Activated CD4-positive, alpha-beta T cell treated with anti-CD3 and anti-CD28 coated beads for 24 hours (primary cell): ENCODE measurements at regions not wholly inside any gene's neighbourhood (a gene's known extent, or its start where the extent isn't known, plus 50 kb on each side); places are given as distances from the start of the nearest gene placed in this dataset.
"Not testable (repeated sequence)": the region's sequence is repeated elsewhere in the genome, so short reads cannot be mapped to it uniquely, and the experiment has no call there.

ENCODE experiments used
- DNase-seq, 2 donors: peaks; one replicate each; pipeline ENCODE4 v3.0.0-alpha.2; 2020; ENCODE audit warnings: low read depth in 2 of 2

DNA sequence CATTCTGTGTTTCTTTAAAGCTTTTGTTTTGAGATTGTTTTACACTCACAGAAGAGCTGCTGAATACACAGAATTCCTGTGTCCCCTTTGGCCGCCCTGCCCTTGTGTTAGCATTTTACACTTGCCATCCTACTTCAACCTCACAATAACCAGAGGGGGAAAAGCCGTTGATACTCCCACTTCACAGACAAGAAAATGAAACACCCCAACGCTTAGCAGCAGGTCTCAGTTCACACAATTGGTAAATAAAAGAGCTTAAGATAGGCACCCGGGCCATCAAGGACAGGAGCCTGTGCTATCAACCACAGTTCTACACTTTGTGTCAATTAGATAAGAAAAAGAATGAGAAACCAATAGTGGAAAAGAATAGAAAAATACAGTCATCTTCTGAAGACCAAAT, 178.0 kb downstream of the SYK start:
- DNase-seq = no peak

DNA sequence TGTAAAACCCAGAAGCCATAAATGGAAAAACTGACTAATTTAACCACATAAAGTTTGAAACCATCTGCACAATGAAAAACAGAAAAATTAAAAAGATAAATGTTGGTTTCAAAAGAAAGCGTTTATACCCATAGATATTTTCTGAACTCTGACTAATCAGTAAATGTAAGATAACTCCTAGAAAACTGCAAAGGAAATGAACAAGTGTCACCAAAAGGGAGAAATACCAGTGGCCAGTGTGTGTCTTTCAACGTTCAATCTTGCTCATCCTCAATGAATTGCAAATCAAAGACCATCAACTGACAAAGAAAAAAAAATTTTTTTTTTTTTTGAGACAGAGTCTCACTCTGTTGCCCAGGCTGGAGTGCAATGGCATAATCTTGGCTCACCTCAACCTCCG, 180.1 kb downstream of the SYK start:
- no peak for DNase-seq

DNA sequence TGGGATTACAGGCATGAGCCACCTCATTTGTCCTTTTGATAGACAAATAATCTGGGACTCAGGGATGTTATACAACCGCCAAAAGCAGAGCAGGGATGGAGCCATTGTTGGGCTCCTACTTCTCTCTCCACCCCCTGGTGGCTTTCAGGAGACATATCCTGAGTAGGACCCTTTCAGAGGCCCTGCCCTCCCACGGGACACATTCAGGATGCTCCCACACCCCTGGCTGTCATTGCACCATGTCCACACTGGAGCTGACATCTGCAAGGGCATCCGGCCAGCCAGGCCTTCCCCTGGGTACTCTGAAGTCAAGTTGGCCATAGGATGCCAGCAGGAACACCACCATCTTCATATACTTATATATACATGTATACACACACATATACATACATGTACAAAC, 181.8 kb downstream of the SYK start:
- no peak for DNase-seq

DNA sequence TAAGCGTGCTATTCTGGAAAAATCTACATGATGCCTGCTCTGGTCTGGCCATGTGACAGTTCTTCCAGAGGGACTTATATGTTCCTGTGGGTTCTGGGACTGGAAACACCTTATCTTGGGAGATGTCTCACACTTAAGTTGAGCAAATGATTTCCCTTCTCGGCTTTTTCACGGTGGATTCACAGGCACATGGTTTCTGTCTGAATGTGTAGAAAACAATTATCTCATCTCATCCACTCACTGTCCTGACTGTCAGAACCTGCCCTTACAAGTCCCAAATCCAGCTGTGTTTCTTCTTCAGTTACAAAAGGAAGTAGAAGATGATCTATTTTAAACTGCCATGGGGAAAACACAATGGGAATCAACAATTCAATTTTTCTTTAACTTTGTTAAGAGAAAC, 184.0 kb downstream of the SYK start:
- DNase-seq = no peak

DNA sequence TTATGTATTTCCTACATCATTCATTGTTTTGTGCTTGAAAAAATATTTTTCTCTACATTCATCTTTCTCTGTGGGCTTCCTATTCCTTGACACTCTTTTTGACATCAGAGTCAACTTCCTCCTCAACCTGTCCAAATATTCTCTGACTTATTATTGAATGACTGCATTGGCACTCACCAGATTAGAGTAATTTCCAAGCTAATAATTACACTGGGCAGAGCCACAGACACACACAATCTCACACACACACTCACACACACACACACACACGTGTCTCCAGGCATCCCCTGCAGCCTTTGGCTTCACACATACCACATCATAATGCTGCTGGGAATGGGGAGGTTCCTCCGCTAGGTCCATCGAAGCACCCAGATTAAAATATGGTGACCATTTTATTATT, 184.5 kb downstream of the SYK start:
- no peak for DNase-seq

DNA sequence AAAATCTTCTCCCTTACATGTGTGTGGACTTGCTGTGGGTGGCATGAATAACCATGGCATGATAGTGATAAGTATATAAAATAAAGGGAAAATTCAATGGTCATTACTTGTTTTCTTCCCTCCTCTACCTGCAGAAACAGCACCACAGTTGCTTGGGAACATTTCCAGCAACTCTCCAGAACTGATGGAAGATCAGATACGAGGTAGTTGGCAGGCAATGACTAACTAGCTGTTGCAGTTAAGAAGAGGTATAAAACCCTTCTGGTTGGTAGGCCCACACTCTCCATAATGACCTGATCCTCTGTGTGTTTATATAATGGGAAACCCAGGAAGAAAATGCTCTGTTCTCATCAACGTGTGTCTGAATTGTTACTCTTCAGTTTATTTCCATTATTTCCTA, 185.9 kb downstream of the SYK start:
- no peak for DNase-seq

DNA sequence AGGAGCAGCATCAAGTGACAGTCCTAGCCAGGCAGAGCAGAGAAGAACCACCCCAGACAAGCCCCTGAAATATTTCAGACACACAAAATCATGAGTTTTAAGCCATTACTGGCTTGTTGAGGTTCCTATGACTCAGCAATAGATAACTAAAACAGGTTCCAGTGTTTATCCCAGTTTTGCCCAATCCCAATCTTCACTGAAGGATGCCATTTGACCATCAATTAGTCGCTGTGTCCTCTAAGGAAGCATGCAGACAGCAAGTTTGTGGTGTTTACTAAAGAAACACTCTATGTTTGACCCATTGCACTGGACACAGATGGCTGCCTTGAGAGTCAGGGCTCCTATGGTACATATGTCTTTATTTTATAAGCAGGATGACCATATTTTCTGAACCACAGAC, 186.7 kb downstream of the SYK start:
- no peak for DNase-seq

DNA sequence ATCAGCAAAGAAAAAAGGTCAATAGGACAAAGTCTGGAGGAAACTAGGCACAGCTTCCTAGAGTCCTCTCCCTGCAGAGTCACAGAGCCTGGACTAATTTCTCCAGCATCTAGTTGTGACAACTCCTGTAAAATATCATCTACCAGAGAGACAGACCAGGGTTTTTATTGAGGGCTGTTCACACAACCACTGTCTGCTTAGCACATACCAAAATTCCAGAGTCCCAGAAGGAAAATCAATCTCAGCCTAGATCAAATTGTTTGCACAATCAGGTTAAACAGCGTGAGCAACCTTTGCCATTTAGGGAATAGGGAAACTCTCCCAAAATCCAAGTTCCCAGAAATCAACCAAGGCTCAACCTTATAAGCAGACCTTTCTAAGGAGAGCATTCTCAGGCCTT, 190.3 kb downstream of the SYK start:
- DNase-seq = no peak

DNA sequence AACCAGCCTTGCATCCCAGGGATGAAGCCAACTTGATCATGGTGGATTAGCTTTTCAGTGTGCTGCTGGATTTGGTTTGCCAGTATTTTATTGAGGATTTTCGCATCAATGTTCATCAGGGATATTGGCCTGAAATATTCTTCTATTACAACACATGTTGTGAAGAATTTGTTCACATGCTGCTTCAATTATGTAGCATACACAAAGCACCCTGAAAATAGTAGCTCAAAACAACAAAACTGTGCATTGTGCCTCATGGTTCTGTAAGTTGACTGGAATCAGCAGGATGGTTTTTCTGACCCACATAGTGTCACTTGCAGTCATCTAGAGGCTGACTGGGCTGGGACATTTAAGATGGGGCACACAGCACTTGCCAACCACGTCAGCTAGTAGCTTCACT, 193.9 kb downstream of the SYK start:
- no peak for DNase-seq

DNA sequence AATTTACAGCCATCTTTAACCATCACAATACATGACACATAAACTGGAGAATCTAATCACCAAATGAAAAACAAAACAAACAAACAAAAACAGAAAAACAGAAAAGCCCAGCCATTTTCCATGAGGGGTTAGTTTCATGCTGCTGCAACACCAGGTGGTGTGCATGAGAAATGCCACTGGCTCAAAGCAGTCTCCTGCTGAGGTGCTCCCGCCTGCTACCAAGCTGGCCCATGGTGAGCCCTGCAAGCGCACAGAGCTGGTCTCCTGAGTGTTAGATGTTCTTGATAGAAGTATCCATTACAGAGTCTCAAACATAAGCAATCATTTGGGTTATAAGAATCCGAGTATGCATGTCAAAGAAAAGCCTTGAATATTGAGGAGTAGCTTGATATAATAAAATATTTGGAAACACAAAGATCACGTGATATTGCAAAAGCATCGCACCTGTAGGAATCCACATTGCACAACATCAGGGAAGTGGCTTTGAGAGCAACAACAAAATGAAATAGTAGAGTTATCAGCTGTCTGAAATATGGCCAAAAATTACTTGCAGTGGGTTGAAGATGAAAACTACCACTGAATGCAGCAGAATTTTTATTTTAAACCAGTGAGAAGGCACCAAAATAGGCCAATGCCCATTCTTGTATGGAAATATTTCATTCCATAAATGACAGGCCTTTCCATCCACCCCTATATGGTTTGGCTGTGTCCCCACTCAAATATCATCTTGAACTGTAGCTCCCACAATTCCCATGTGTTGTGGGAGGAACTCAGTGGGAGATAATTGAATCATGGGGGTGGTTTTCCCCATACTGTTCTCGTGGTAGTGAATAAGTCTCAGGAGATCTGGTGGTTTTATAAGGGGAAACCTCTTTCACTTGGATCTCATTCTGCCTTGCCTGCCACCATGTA, 194.8 kb downstream of the SYK start:
- DNase-seq = no peak

DNA sequence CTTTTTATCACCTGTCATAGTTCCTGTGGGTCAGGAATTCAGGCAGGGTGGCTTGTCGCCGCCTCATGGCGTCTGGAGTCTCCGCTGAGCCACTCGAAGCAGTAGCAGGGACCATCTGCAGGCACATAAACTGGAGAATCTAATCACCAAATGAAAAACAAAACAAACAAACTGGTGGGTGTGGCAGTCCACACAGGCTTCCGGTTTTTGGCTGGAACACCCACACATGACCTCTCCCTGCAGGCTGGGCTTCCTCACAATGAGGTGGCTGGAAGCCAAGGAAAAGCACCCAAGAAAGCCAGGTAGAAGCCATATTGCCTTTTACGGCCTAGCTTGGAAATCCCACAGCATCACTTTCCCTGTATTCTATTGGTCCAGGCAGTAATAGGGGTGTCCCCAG, 197.0 kb downstream of the SYK start:
- DNase-seq = no peak

DNA sequence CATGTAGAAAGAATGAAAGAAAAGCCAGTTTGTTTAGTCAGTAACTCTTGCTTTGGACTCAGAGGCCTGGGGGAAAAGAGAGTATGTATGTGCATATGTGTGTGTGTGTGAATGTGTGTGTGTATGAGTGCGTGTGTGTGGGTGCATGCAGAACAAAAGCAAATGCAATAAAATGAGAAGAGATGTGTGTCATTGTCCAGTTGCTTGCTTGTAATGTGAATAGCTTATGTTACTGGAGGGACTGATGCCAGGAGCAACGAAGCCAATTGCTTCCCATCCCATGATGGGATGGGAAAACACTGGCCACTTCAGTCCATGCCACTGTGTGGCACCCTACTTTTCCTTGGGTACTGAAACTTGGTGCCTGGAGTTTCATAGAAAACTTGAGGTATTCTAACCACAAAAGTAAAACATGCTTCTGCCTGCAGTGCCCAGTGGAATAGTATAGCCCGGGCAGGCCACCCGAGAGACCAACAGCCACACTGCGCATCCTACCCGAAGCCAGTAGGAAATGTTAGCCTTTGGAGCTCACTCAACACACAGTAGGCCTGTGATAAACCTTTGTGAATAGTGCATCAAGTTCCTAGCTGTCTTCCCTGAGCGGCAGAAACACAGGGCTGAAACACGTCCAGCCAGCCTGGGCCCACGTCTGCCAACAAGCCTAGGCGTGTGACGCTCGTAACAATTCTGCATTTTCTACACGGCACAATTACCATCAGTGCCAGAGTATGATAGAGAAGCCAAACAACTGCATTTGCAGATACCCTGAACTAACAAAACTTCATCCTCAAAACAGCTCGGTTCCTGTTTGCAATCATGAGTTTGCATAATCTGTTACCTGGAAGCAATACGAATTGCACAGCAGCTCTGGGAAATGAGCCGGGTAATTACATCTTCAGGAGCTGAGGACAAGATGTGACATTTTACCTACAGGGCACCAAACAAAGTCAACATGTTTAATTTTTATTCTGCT, 198.1 kb downstream of the SYK start:
- DNase-seq = no peak

DNA sequence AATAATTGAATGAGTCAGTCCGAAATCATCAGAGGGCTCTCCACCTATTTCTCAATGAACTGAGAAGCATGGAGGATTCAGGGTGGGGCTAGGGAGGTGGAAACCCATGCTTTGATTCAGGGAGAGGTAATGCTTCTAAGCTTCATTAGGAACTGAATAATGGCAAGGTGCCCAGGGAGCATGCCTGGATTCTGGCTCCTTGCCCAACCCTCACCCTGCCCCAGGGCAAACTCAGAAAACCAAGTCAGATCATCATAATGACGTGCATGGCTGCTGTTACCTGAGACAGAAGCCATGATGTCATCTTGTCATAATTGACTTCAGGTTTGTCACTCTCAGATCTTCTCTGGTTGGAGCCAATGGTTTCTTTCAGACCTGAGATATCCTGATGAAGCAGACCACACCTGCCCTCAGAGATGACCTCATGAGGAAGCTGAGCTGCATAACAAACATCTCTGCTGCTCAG, 199.6 kb downstream of the SYK start:
- no peak for DNase-seq

DNA sequence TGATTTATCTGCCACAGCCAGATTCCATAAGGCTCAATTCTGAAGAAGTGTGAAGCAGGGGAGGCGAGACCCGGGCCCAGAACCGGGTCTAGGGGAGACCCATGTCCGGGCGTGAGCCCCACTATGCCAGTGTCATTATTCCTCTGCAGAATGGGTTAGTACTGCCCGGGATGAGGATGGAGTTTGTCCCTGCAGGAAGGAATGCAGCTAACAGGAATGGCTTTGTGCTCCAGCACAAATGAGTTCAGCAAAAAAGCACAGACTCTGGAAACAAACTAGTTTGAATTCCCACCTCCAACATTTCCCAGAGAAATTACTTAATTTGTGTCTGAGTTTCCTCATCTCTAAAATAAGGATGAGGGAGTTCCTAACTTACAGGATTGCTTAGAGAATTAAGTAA, 202.9 kb downstream of the SYK start:
- DNase-seq = no peak

DNA sequence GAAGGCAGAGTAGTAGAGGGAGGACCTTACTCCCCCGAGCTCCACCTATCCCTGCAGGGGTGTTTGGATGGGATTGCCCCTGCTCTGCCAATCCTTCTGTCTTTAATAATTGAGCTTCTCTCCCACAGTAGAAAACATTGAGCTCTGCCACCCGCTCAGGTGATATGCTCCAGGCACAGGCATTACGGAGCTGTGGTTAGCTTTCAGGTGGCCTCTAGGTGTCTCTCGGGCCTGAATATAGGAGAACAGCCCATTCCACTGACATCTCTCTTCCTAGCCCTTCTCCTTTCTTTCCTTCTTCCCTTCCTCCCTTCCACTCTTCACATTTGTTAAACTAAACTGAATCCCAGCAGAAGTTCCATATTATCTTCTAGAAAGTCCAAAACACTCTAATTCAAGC, 203.4 kb downstream of the SYK start:
- DNase-seq = no peak

DNA sequence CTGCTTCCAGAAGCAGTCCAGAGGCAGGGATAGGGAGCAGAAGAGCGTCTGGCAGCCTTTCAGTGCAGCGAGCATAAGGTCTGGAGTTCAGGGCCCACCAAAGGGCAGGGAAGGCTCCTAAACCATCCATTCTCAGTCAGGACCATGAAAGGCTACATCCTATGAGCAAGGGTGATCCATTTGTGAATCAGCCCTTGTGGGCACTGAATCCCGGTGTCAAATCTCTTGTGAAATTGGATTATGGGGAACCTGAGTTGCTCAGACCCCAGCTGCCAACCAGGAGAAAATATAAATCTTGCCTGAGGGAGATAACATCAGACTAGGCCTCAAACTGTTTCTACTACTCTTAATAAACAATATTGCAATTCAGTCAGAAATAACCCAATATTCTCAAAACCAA, 204.4 kb downstream of the SYK start:
- DNase-seq = no peak

DNA sequence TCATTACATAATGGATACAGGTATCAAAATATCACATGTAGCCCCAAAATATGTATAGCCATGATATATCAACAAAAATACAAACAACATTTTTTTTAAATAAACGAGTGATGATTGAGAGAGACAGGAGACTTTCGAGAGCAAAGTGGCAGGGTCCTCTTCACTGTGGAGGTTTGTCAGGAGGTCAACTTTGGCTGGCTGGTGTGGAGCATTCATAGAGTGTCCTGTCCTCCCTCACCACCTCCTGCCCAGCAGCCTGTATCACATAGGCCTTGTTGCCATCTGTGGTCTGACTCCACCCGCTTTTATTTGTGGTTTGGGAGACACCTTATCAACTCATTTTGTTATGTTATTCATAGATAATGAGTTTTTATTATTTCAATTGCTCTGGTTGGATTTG, 206.9 kb downstream of the SYK start:
- no peak for DNase-seq

DNA sequence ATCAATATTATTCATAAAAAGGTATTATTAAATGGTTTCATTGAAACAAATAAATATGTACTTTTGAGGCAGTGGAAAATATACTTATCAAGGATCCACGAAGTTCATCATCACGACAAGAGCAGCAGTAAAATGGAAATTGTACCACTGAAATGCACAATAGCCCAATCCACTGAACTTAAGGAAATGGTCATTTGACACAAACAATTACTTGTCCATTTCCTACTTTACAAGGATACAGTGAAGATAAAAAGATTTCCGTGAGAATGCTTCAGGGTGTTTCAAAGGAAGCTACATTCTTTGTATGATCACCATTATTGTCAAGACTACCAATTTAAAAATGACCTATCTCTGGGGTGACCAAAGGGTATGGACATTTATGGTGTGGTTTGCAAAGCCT, 210.3 kb downstream of the SYK start:
- DNase-seq = no peak

DNA sequence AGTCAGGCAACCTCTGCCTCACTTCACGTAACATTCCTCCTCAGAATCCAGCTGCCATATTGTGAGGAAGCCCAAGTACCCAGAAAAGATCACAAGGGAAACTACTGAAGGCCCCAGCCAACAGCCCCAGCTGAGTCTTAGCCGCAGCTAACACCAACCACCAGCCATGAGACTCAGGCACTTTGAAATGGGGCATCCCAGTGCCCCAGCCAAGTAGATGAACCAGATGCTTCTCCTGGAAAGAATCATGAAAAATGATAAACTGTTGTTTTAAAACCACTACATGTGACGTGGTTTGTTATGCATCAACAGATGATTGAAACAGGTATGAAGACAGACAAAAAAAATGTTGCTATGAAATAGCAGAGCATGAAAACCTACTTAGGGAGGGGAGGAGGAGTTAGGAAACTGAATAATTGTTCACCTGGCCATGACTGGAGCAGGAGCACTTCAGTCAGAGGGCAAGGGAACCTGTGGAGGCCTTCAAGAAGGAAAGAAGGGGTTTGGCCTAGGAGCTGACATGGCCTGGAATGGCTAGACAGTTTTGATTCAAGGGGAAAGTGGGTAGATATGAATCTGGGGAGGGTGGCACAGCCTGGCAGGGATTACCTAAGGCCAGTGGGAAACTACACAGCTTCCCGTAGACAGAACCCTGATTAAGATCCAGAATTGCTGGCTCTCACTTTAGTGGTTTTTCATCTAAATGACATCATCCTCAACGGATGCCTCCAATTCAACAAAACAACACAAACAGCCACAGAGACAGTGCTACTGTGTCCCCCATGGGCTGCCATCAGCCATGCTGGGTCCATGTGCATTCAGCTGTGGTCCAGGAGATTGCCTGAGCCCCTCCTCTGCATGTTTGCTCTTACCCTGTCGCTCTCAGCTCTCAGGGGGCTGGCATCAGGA, 211.6 kb downstream of the SYK start:
- no peak for DNase-seq

DNA sequence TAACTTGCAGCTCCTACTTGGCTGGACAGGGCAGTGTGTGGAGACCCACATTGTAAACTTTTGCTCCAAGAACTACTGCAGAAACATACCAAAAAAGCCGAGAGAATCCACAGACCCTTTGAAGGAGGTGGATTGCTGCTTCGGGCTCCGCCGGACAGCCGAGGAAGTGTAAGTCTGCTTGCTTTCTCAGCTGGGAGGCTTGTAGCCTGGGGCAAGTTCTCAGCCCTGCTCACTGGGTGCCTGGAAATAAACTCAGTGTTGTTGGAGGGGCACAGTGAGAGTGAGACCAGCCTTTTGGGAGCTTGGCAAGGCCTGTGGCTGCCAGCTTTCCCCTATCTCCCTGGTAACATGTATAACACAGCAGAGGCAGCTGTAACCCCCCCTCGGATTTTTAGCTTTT, 215.6 kb downstream of the SYK start:
- DNase-seq = no peak

DNA sequence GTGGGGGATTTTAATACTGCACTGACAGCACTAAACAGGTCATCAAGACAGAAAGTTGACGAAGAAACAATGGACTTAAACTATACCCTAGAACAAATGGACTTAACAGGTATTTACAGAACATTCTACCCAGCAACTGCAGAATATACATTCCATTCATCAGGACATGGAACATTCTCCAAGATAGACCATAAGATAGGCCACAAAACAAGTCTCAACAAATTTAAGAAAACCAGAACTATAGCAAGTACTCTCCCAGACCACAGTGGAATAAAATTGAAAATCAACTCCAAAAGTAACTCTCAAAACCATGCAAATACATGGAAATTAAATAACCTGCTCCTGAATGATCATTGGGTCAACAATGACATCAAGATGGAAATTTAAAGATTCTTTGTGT, 218.3 kb downstream of the SYK start:
- DNase-seq = not testable (repeated sequence)

DNA sequence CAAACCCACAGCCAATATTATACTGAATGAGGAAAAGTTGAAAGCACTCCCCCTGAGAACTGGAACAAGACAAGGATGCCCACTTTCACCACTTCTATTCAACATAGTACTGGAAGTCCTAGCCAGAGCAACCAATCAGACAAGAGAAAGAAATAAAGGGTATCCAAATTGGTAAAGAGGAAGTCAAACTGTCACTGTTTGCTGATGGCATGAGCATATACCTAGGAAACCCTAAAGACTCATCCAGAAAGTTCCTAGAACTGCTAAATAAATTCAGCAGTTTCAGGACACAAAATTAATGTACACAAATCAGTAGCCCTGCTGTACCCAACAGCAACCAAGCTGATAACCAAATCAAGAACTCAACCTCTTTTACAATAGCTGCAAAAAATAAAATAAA, 220.0 kb downstream of the SYK start:
- not testable (repeated sequence) for DNase-seq
